ENCODE measurements at regions not wholly inside any gene's neighbourhood (a gene's known extent, or its start where the extent isn't known, plus 50 kb on each side); places are given as distances from the start of the nearest gene placed in this dataset.
A peak's percentile ranks its signal among the peaks of the same experiment; 100 is the strongest.

- peak overlapping the region; percentile 65 for H3K27ac ChIP-seq (ENCODE audit: low read length)
- peaks cover 6% of the 10 kb centered on the region for H3K4me1 ChIP-seq (ENCODE audit: control insufficient read depth, insufficient read depth, low read length)
- no peaks in the 10 kb centered on the region for H3K27me3 ChIP-seq (ENCODE audit: control insufficient read depth, insufficient read depth, low read length)
- H3K9me3 ChIP-seq (replicated peaks; ENCODE audit: control insufficient read depth, low read depth, low read length): peaks cover 4% of the 10 kb centered on the region
- DNase-seq: no peak
- H3K4me3 ChIP-seq (ENCODE audit: low read length): no peak overlapping the region
- H3K36me3 ChIP-seq (ENCODE audit: control insufficient read depth, insufficient read depth, low read length): no peaks in the 10 kb centered on the region
Observed at GRCh38 chr15:56812961-56813360, 79.7 kb upstream of the ZNF280D start.

- Histone ChIP-seq H3K36me3 (ENCODE audit: control insufficient read depth, insufficient read depth, low read length) (no peaks in the 10 kb centered on the region), H3K4me1 (ENCODE audit: control insufficient read depth, insufficient read depth, low read length) (peaks cover 1% of the 10 kb centered on the region), H3K4me3 (ENCODE audit: low read length) (no peak overlapping the region), H3K27me3 (ENCODE audit: control insufficient read depth, insufficient read depth, low read length) (no peaks in the 10 kb centered on the region), H3K9me3 (replicated peaks; ENCODE audit: control insufficient read depth, low read depth, low read length) (peaks cover 11% of the 10 kb centered on the region), H3K27ac (ENCODE audit: low read length) (peak overlapping the region; percentile 65)
- WGBS (ENCODE audit: insufficient coverage): 31% methylated on average over 2 of the region's 3 CpGs
- DNase-seq: peak; percentile 57
Observed at GRCh38 chr15:56812221-56812620, 78.9 kb upstream of the ZNF280D start.

GRCh38 chr15:56811586-56811985 is 78.3 kb upstream of the ZNF280D start:
- no peak overlapping the region for H3K4me3 ChIP-seq (ENCODE audit: low read length)
- H3K27me3 ChIP-seq (ENCODE audit: control insufficient read depth, insufficient read depth, low read length): no peaks in the 10 kb centered on the region
- H3K36me3 ChIP-seq (ENCODE audit: control insufficient read depth, insufficient read depth, low read length): no peaks in the 10 kb centered on the region
- no peak overlapping the region for H3K27ac ChIP-seq (ENCODE audit: low read length)
- DNase-seq: no peak
- 92% methylated on average over 2 of the region's 4 CpGs for WGBS (ENCODE audit: insufficient coverage)
- no peaks in the 10 kb centered on the region for H3K4me1 ChIP-seq (ENCODE audit: control insufficient read depth, insufficient read depth, low read length)
- peaks cover 11% of the 10 kb centered on the region for H3K9me3 ChIP-seq (replicated peaks; ENCODE audit: control insufficient read depth, low read depth, low read length)

- Histone ChIP-seq H3K9me3 (replicated peaks; ENCODE audit: control insufficient read depth, low read depth, low read length) (peaks cover 11% of the 10 kb centered on the region), H3K36me3 (ENCODE audit: control insufficient read depth, insufficient read depth, low read length) (no peaks in the 10 kb centered on the region), H3K4me3 (ENCODE audit: low read length) (no peak overlapping the region), H3K4me1 (ENCODE audit: control insufficient read depth, insufficient read depth, low read length) (no peaks in the 10 kb centered on the region), H3K27ac (ENCODE audit: low read length) (no peak overlapping the region), H3K27me3 (ENCODE audit: control insufficient read depth, insufficient read depth, low read length) (no peaks in the 10 kb centered on the region)
- DNase-seq: no peak
Observed at GRCh38 chr15:56808160-56808559, 74.9 kb upstream of the ZNF280D start.

- no peak for DNase-seq
- 89% methylated on average over 1 of the region's 2 CpGs for WGBS (ENCODE audit: insufficient coverage)
- H3K36me3 ChIP-seq (ENCODE audit: control insufficient read depth, insufficient read depth, low read length): no peaks in the 10 kb centered on the region
- peaks cover 11% of the 10 kb centered on the region for H3K9me3 ChIP-seq (replicated peaks; ENCODE audit: control insufficient read depth, low read depth, low read length)
- H3K27ac ChIP-seq (ENCODE audit: low read length): no peak overlapping the region
- H3K4me3 ChIP-seq (ENCODE audit: low read length): no peak overlapping the region
- no peaks in the 10 kb centered on the region for H3K27me3 ChIP-seq (ENCODE audit: control insufficient read depth, insufficient read depth, low read length)
- no peaks in the 10 kb centered on the region for H3K4me1 ChIP-seq (ENCODE audit: control insufficient read depth, insufficient read depth, low read length)
Observed at GRCh38 chr15:56806148-56806536, 72.8 kb upstream of the ZNF280D start.

- no peak overlapping the region for H3K4me3 ChIP-seq (ENCODE audit: low read length)
- peak; percentile 64 for DNase-seq
- H3K9me3 ChIP-seq (replicated peaks; ENCODE audit: control insufficient read depth, low read depth, low read length): peaks cover 11% of the 10 kb centered on the region
- H3K4me1 ChIP-seq (ENCODE audit: control insufficient read depth, insufficient read depth, low read length): no peaks in the 10 kb centered on the region
- peak overlapping the region; percentile 54 for H3K27ac ChIP-seq (ENCODE audit: low read length)
- H3K27me3 ChIP-seq (ENCODE audit: control insufficient read depth, insufficient read depth, low read length): no peaks in the 10 kb centered on the region
- no CpG with 5 or more reads among the region's 9 CpGs for WGBS (ENCODE audit: insufficient coverage)
- no peaks in the 10 kb centered on the region for H3K36me3 ChIP-seq (ENCODE audit: control insufficient read depth, insufficient read depth, low read length)
Observed at GRCh38 chr15:56805466-56806147, 72.3 kb upstream of the ZNF280D start.

- Histone ChIP-seq H3K4me3 (ENCODE audit: low read length) (no peak overlapping the region), H3K4me1 (ENCODE audit: control insufficient read depth, insufficient read depth, low read length) (no peaks in the 10 kb centered on the region), H3K27ac (ENCODE audit: low read length) (peak overlapping the region; percentile 54), H3K36me3 (ENCODE audit: control insufficient read depth, insufficient read depth, low read length) (no peaks in the 10 kb centered on the region), H3K27me3 (ENCODE audit: control insufficient read depth, insufficient read depth, low read length) (no peaks in the 10 kb centered on the region), H3K9me3 (replicated peaks; ENCODE audit: control insufficient read depth, low read depth, low read length) (peaks cover 11% of the 10 kb centered on the region)
- DNase-seq: peak; percentile 89
- WGBS (ENCODE audit: insufficient coverage): no CpG with 5 or more reads among the region's 3 CpGs
Observed at GRCh38 chr15:56804938-56805337, 71.6 kb upstream of the ZNF280D start.

GRCh38 chr15:56804279-56804678 is 71.0 kb upstream of the ZNF280D start:
- 60% methylated on average over 1 of the region's 3 CpGs for WGBS (ENCODE audit: insufficient coverage)
- no peaks in the 10 kb centered on the region for H3K4me1 ChIP-seq (ENCODE audit: control insufficient read depth, insufficient read depth, low read length)
- peak overlapping the region; percentile 2 for H3K27ac ChIP-seq (ENCODE audit: low read length)
- peaks cover 11% of the 10 kb centered on the region for H3K9me3 ChIP-seq (replicated peaks; ENCODE audit: control insufficient read depth, low read depth, low read length)
- DNase-seq: no peak
- H3K27me3 ChIP-seq (ENCODE audit: control insufficient read depth, insufficient read depth, low read length): no peaks in the 10 kb centered on the region
- H3K4me3 ChIP-seq (ENCODE audit: low read length): no peak overlapping the region
- no peaks in the 10 kb centered on the region for H3K36me3 ChIP-seq (ENCODE audit: control insufficient read depth, insufficient read depth, low read length)

GRCh38 chr15:56802161-56802560 is 68.9 kb upstream of the ZNF280D start:
- Histone ChIP-seq H3K36me3 (ENCODE audit: control insufficient read depth, insufficient read depth, low read length) (no peaks in the 10 kb centered on the region), H3K27me3 (ENCODE audit: control insufficient read depth, insufficient read depth, low read length) (no peaks in the 10 kb centered on the region), H3K4me1 (ENCODE audit: control insufficient read depth, insufficient read depth, low read length) (no peaks in the 10 kb centered on the region), H3K27ac (ENCODE audit: low read length) (no peak overlapping the region), H3K9me3 (replicated peaks; ENCODE audit: control insufficient read depth, low read depth, low read length) (no peaks in the 10 kb centered on the region), H3K4me3 (ENCODE audit: low read length) (no peak overlapping the region)
- WGBS (ENCODE audit: insufficient coverage): no CpG with 5 or more reads among the region's 1 CpG
- DNase-seq: no peak

GRCh38 chr15:56798639-56799038 is 65.3 kb upstream of the ZNF280D start:
- Histone ChIP-seq H3K36me3 (ENCODE audit: control insufficient read depth, insufficient read depth, low read length) (no peaks in the 10 kb centered on the region), H3K4me1 (ENCODE audit: control insufficient read depth, insufficient read depth, low read length) (peaks cover 2% of the 10 kb centered on the region), H3K27me3 (ENCODE audit: control insufficient read depth, insufficient read depth, low read length) (no peaks in the 10 kb centered on the region), H3K9me3 (replicated peaks; ENCODE audit: control insufficient read depth, low read depth, low read length) (peaks cover 2% of the 10 kb centered on the region), H3K27ac (ENCODE audit: low read length) (no peak overlapping the region), H3K4me3 (ENCODE audit: low read length) (no peak overlapping the region)
- WGBS (ENCODE audit: insufficient coverage): 100% methylated on average over 5 of the region's 6 CpGs
- DNase-seq: no peak

GRCh38 chr15:56797720-56798275 is 64.5 kb upstream of the ZNF280D start:
- no peak overlapping the region for H3K4me3 ChIP-seq (ENCODE audit: low read length)
- H3K4me1 ChIP-seq (ENCODE audit: control insufficient read depth, insufficient read depth, low read length): peaks cover 2% of the 10 kb centered on the region
- DNase-seq: peak; percentile 52
- H3K9me3 ChIP-seq (replicated peaks; ENCODE audit: control insufficient read depth, low read depth, low read length): peaks cover 7% of the 10 kb centered on the region
- WGBS (ENCODE audit: insufficient coverage): no CpG with 5 or more reads among the region's 1 CpG
- no peaks in the 10 kb centered on the region for H3K36me3 ChIP-seq (ENCODE audit: control insufficient read depth, insufficient read depth, low read length)
- H3K27me3 ChIP-seq (ENCODE audit: control insufficient read depth, insufficient read depth, low read length): no peaks in the 10 kb centered on the region
- no peak overlapping the region for H3K27ac ChIP-seq (ENCODE audit: low read length)
